Neural progenitor cell (in vitro differentiated cells): ENCODE measurements at regions not wholly inside any gene's neighbourhood (a gene's known extent, or its start where the extent isn't known, plus 50 kb on each side); places are given as distances from the start of the nearest gene placed in this dataset.

Source experiments
- DNase-seq: peaks from one replicate; pipeline ENCODE4 v3.0.0-alpha.2; 2016; ENCODE audit warnings: low spot score
- H2AFZ ChIP-seq: fragments of 200-600 bp; sonication (generic); replicated peaks from 2 replicates; pipeline ENCODE4 v1.6.1; 2016; ENCODE audit warnings: antibody characterized with exemption
- H3F3A ChIP-seq: fragments of 200-600 bp; sonication (generic); 2 replicates; pipeline ENCODE4 v1.6.1; 2016; ENCODE audit warnings: antibody characterized with exemption, low read depth
- H3K27ac ChIP-seq: fragments of 200-600 bp; sonication (generic); 2 replicates; pipeline ENCODE4 v1.5.1; 2016; ENCODE audit warnings: mild to moderate bottlenecking
- H3K27me3 ChIP-seq: fragments of 200-600 bp; sonication (generic); 2 replicates; pipeline ENCODE4 v1.6.1; 2016; ENCODE audit warnings: mild to moderate bottlenecking, moderate library complexity
- H3K36me3 ChIP-seq: fragments of 200-600 bp; sonication (generic); 2 replicates; pipeline ENCODE4 v1.5.1; 2016
- H3K4me1 ChIP-seq: fragments of 200-600 bp; sonication (generic); 2 replicates; pipeline ENCODE4 v1.6.1; 2016; ENCODE audit warnings: mixed run types
- H3K4me2 ChIP-seq: fragments of 200-600 bp; sonication (generic); 2 replicates; pipeline ENCODE4 v1.6.1; 2016
- H3K4me3 ChIP-seq: fragments of 200-600 bp; sonication (generic); 2 replicates; pipeline ENCODE4 v1.5.1; 2016
- H3K79me2 ChIP-seq: fragments of 200-600 bp; sonication (generic); 2 replicates; pipeline ENCODE4 v1.6.1; 2016; ENCODE audit warnings: low read depth
- H3K9ac ChIP-seq: fragments of 200-600 bp; sonication (generic); 2 replicates; pipeline ENCODE4 v1.6.1; 2016
- H3K9me3 ChIP-seq: fragments of 200-600 bp; sonication (generic); 2 replicates; pipeline ENCODE4 v1.5.1; 2016; ENCODE audit warnings: low read depth
- H4K20me1 ChIP-seq: fragments of 200-600 bp; sonication (generic); 2 replicates; pipeline ENCODE4 v1.6.1; 2016; ENCODE audit warnings: low read depth
- H3K27ac Mint-ChIP-seq: 3 replicates; pipeline ENCODE4 v1.8.0; 2021; ENCODE audit warnings: mixed read lengths
- H3K27me3 Mint-ChIP-seq: 2 replicates; pipeline ENCODE4 v1.8.0; 2022; ENCODE audit warnings: low read depth, mild to moderate bottlenecking, inconsistent platforms, moderate library complexity, mixed read lengths; ENCODE audit not compliant: insufficient read depth
- H3K36me3 Mint-ChIP-seq: 3 replicates; pipeline ENCODE4 v1.8.0; 2021; ENCODE audit warnings: mixed read lengths
- H3K4me1 Mint-ChIP-seq: 3 replicates; pipeline ENCODE4 v1.8.0; 2021; ENCODE audit warnings: mixed read lengths
- H3K4me3 Mint-ChIP-seq: 3 replicates; pipeline ENCODE4 v1.8.0; 2021; ENCODE audit warnings: mild to moderate bottlenecking, moderate library complexity, mixed read lengths
- H3K9me3 Mint-ChIP-seq: 3 replicates; pipeline ENCODE4 v1.8.0; 2020; ENCODE audit warnings: mixed read lengths
- EZH2 ChIP-seq: fragments of 200-600 bp; sonication (generic); IDR thresholded peaks from 2 replicates; pipeline ENCODE4 v1.6.1; 2017; ENCODE audit warnings: antibody characterized with exemption, mild to moderate bottlenecking, moderate library complexity
- EZH2phosphoT487 ChIP-seq: fragments of 200-600 bp; sonication (generic); IDR thresholded peaks from 2 replicates; pipeline ENCODE4 v1.6.1; 2017; ENCODE audit warnings: antibody characterized with exemption
- TF ChIP-seq, protein P1 (sequence below): fragments of 200-600 bp; sonication (generic); IDR thresholded peaks from 2 replicates; pipeline ENCODE4 v1.5.1; 2017; ENCODE audit warnings: antibody characterized with exemption, mild to moderate bottlenecking

GRCh38 chrX:42951747-42952146, 173.8 kb upstream of the PPP1R2C start:
- Histone ChIP-seq H4K20me1 (no peaks in the 10 kb centered on the region), H3K4me3 (no peak overlapping the region), H3K9ac (no peak overlapping the region), H3K79me2 (no peaks in the 10 kb centered on the region), H2AFZ (peak overlapping the region; percentile 10), H3F3A (no peaks in the 10 kb centered on the region), H3K27me3 (no peaks in the 10 kb centered on the region), H3K4me1 (peaks cover 16% of the 10 kb centered on the region), H3K36me3 (no peaks in the 10 kb centered on the region), H3K4me2 (no peak overlapping the region), H3K9me3 (no peaks in the 10 kb centered on the region), H3K27ac (no peak overlapping the region)
- no peaks in the 10 kb centered on the region for H3K27me3 Mint-ChIP-seq
- H3K4me1 Mint-ChIP-seq: no peaks in the 10 kb centered on the region
- H3K36me3 Mint-ChIP-seq: no peaks in the 10 kb centered on the region
- H3K9me3 Mint-ChIP-seq: no peaks in the 10 kb centered on the region
- H3K27ac Mint-ChIP-seq: no peak overlapping the region
- no peak for DNase-seq
- TF ChIP-seq EZH2: no peak
- TF ChIP-seq EZH2phosphoT487: no peak
- TF ChIP-seq, protein P1, sequence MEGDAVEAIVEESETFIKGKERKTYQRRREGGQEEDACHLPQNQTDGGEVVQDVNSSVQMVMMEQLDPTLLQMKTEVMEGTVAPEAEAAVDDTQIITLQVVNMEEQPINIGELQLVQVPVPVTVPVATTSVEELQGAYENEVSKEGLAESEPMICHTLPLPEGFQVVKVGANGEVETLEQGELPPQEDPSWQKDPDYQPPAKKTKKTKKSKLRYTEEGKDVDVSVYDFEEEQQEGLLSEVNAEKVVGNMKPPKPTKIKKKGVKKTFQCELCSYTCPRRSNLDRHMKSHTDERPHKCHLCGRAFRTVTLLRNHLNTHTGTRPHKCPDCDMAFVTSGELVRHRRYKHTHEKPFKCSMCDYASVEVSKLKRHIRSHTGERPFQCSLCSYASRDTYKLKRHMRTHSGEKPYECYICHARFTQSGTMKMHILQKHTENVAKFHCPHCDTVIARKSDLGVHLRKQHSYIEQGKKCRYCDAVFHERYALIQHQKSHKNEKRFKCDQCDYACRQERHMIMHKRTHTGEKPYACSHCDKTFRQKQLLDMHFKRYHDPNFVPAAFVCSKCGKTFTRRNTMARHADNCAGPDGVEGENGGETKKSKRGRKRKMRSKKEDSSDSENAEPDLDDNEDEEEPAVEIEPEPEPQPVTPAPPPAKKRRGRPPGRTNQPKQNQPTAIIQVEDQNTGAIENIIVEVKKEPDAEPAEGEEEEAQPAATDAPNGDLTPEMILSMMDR: no peak
- H3K4me3 Mint-ChIP-seq: no peak overlapping the region

GRCh38 chrX:42952621-42953020, 174.7 kb upstream of the PPP1R2C start:
- Histone ChIP-seq H3K9me3 (no peaks in the 10 kb centered on the region), H3F3A (no peaks in the 10 kb centered on the region), H3K4me1 (peaks cover 9% of the 10 kb centered on the region), H3K27me3 (no peaks in the 10 kb centered on the region), H3K4me2 (no peak overlapping the region), H3K36me3 (no peaks in the 10 kb centered on the region), H2AFZ (no peak overlapping the region), H3K79me2 (no peaks in the 10 kb centered on the region), H4K20me1 (no peaks in the 10 kb centered on the region), H3K4me3 (no peak overlapping the region), H3K27ac (no peak overlapping the region), H3K9ac (no peak overlapping the region)
- TF ChIP-seq EZH2 (no peak), EZH2phosphoT487 (no peak)
- TF ChIP-seq, protein P1: no peak
- no peaks in the 10 kb centered on the region for H3K4me1 Mint-ChIP-seq
- H3K9me3 Mint-ChIP-seq: no peaks in the 10 kb centered on the region
- H3K27ac Mint-ChIP-seq: no peak overlapping the region
- no peak for DNase-seq
- no peak overlapping the region for H3K4me3 Mint-ChIP-seq
- H3K27me3 Mint-ChIP-seq: no peaks in the 10 kb centered on the region
- no peaks in the 10 kb centered on the region for H3K36me3 Mint-ChIP-seq

DNA sequence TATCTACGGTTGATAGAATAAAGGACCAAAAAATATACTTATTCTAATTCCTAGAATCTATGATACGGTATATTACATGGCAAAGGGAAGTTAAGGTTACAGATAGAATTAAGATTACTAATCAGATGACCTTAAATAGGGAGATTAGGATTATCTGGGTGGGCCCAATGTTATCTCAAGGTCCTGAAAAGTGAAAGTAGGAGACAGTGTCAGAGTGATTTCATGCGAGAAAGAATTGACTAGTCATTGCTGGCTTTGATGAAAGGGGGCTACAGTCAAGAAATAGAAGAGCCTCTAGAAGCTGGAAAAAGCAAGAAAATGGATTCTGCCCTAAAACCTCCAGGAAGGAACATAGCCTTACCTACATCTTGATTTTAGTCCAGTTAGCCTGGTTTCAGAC, 176.9 kb upstream of the PPP1R2C start:
- Mint-ChIP-seq H3K27ac (no peak overlapping the region), H3K4me1 (no peaks in the 10 kb centered on the region), H3K9me3 (no peaks in the 10 kb centered on the region), H3K27me3 (no peaks in the 10 kb centered on the region), H3K4me3 (no peak overlapping the region), H3K36me3 (no peaks in the 10 kb centered on the region)
- Histone ChIP-seq H3K27me3 (no peaks in the 10 kb centered on the region), H3K36me3 (no peaks in the 10 kb centered on the region), H3K9ac (no peak overlapping the region), H2AFZ (no peak overlapping the region), H3F3A (no peaks in the 10 kb centered on the region), H3K4me1 (no peaks in the 10 kb centered on the region), H3K4me2 (no peak overlapping the region), H4K20me1 (no peaks in the 10 kb centered on the region), H3K27ac (no peak overlapping the region), H3K4me3 (no peak overlapping the region), H3K9me3 (no peaks in the 10 kb centered on the region), H3K79me2 (no peaks in the 10 kb centered on the region)
- TF ChIP-seq EZH2phosphoT487: no peak
- TF ChIP-seq EZH2: no peak
- TF ChIP-seq, protein P1: no peak
- no peak for DNase-seq
